Adrenal gland (tissue), 9 donors: ENCODE measurements at regions not wholly inside any gene's neighbourhood (a gene's known extent, or its start where the extent isn't known, plus 50 kb on each side); places are given as distances from the start of the nearest gene placed in this dataset.

Source experiments
- DNase-seq, 7 donors: peaks; one replicate each; pipeline ENCODE4 v3.0.0-alpha.2; 2019 to 2020
- H3K27ac ChIP-seq, 5 donors: fragments of 200-600 bp; sonication (generic) in 4 of 5; 1 replicate in 3 of 5; 2 replicates in 2 of 5; pipeline versions ENCODE4 v1.5.1 to v1.8.0; 2016 to 2020; ENCODE audit warnings: mild to moderate bottlenecking in 1 of 5
- H3K27me3 ChIP-seq: fragments of 200-600 bp; 2 replicates; pipeline ENCODE4 v1.8.0; 2021
- H3K36me3 ChIP-seq, 2 donors: fragments of 200-600 bp; replicated peaks in 1 of 2; 1 replicate in 1 of 2; 2 replicates in 1 of 2; pipeline versions ENCODE4 v1.5.1 to v1.8.0; 2018 to 2022
- H3K4me1 ChIP-seq, 2 donors: fragments of 200-600 bp; replicated peaks in 1 of 2; 1 replicate in 1 of 2; 2 replicates in 1 of 2; pipeline versions ENCODE4 v1.5.1 to v1.8.0; 2018 to 2021
- H3K4me3 ChIP-seq, 4 donors: fragments of 200-600 bp; sonication (generic) in 3 of 4; one replicate each; pipeline ENCODE4 v1.5.1; 2016 to 2018
- H3K9me3 ChIP-seq, 3 donors: fragments of 200-600 bp; sonication (generic) in 1 of 3; replicated peaks in 1 of 3; 1 replicate in 2 of 3; 2 replicates in 1 of 3; pipeline versions ENCODE4 v1.5.1 to v1.8.0; 2016 to 2021
- POLR2A ChIP-seq, 2 donors: fragments of 450-650 bp; IDR thresholded peaks; one replicate each; pipeline ENCODE4 v1.6.1; 2017; ENCODE audit warnings: antibody characterized with exemption in 2 of 2, mild to moderate bottlenecking in 2 of 2, moderate library complexity in 1 of 2
- WGBS, 4 donors: extraction: QIAGEN DNeasy Blood & Tissue Kit in 2 of 4; methylation state at CpG; one replicate each; pipeline versions ENCODE4 v1.1.5 to v1.1.7; 2013 to 2017; 5-methylcytosine and 5-hydroxymethylcytosine counted together
- intact Hi-C, 2 donors: fragments of 100-400 bp; cut with DNase I; formaldehyde crosslinking; loops; one replicate each; pipeline versions ENCODE4 v1.14.1 to v1.15.0; 2022 to 2023
- TF ChIP-seq, protein P1 (sequence below), 6 experiments: fragments of 450-650 bp in 4 of 6; fragments of 200-600 bp in 2 of 6; sonication (generic) in 1 of 6; IDR thresholded peaks; 1 replicate in 5 of 6; 2 replicates in 1 of 6; pipeline versions ENCODE4 v1.5.1 to v1.8.0; 2016 to 2021; ENCODE audit warnings: antibody characterized with exemption in 6 of 6, mild to moderate bottlenecking in 2 of 6, moderate library complexity in 1 of 6
- donor health status: healthy with polysubstance abuse.
- donor health status: Bipolar disorder and iron deficiency.
- donor health status: DM: yes; HTN: yes; CAD: no.
- donor health status: DM: no; HTN: no; CAD: no.
- donor health status: DM: no; HTN: no; CAD: no.

DNA sequence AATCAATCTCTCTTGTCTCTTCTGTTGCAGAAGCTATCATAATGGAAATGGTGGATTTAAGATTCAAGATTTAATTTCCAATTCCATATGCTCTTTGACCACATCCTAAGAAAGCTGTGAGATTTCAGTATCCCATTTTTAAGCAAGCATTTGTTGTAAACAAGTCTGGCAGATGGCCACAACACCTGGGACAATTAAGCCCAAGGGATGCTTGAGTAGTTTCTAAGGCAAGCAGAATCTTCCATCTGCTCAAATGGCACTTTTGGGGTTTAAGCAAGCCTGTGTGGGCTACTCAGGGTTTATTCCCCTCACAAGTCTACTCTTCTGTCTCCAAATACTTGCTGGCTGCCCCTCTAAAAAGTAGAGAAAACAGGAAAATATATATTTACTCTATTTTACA lies 304.7 kb upstream of the SYT1 start:
- no peaks in the 10 kb centered on the region for H3K4me1 ChIP-seq
- TF ChIP-seq, protein P1, sequence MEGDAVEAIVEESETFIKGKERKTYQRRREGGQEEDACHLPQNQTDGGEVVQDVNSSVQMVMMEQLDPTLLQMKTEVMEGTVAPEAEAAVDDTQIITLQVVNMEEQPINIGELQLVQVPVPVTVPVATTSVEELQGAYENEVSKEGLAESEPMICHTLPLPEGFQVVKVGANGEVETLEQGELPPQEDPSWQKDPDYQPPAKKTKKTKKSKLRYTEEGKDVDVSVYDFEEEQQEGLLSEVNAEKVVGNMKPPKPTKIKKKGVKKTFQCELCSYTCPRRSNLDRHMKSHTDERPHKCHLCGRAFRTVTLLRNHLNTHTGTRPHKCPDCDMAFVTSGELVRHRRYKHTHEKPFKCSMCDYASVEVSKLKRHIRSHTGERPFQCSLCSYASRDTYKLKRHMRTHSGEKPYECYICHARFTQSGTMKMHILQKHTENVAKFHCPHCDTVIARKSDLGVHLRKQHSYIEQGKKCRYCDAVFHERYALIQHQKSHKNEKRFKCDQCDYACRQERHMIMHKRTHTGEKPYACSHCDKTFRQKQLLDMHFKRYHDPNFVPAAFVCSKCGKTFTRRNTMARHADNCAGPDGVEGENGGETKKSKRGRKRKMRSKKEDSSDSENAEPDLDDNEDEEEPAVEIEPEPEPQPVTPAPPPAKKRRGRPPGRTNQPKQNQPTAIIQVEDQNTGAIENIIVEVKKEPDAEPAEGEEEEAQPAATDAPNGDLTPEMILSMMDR (IDR thresholded peaks at IDR 0.05), result no peak
- no peak for TF ChIP-seq POLR2A (IDR thresholded peaks at IDR 0.05)
- no peaks in the 10 kb centered on the region for H3K36me3 ChIP-seq
- no peak for DNase-seq
- intact Hi-C loops, result no loop called here
- H3K27me3 ChIP-seq, result no peaks in the 10 kb centered on the region
- no peaks in the 10 kb centered on the region for H3K9me3 ChIP-seq
- H3K27ac ChIP-seq, result no peak overlapping the region
- H3K4me3 ChIP-seq, result no peak overlapping the region

DNA sequence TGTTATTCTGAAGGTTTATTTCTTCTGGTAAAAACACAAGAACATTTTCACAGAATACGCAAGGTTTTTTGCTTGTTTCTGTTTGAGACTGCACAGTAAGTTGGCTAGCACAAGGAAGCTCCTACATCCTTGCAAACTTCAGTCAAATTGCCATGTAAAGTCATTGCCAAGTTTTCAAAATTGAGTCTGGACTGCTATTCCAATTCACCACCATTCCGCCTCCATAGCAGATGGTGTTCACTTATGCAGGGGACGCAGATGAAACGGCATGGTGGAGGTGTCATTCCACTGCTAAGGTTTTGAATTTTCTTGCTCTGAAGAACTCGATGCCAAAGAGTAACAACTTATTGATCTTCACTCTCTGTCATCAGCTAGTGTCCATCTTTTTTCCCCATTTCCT lies 303.9 kb upstream of the SYT1 start:
- no peaks in the 10 kb centered on the region for H3K4me1 ChIP-seq
- H3K9me3 ChIP-seq, result no peaks in the 10 kb centered on the region
- no peak for TF ChIP-seq POLR2A (IDR thresholded peaks at IDR 0.05)
- TF ChIP-seq, protein P1 (IDR thresholded peaks at IDR 0.05), result no peak
- WGBS, 4 donors, result 86 to 95% (median 90%) methylated on average over 5 of the region's 5 CpGs
- no peaks in the 10 kb centered on the region for H3K36me3 ChIP-seq
- no peak overlapping the region for H3K4me3 ChIP-seq
- no peaks in the 10 kb centered on the region for H3K27me3 ChIP-seq
- no peak for DNase-seq
- intact Hi-C loops, result no loop called here
- H3K27ac ChIP-seq, result no peak overlapping the region

GRCh38 chr12:78562368-78563205 lies 302.0 kb upstream of the SYT1 start:
- Histone ChIP-seq H3K4me3 (no peak overlapping the region), H3K9me3 (no peaks in the 10 kb centered on the region), H3K36me3 (no peaks in the 10 kb centered on the region), H3K27ac (no peak overlapping the region), H3K4me1 (no peaks in the 10 kb centered on the region), H3K27me3 (no peaks in the 10 kb centered on the region)
- no peak for TF ChIP-seq POLR2A (IDR thresholded peaks at IDR 0.05)
- TF ChIP-seq, protein P1 (IDR thresholded peaks at IDR 0.05), result peak in 3 of 6 experiments; percentile 9 to 25 (median 14)
- DNase-seq, result no peak
- 52 to 58% (median 56%) methylated on average over 2 of the region's 2 CpGs for WGBS, 4 donors
- intact Hi-C loops, result no loop called here

GRCh38 chr12:78563826-78564225 lies 300.7 kb upstream of the SYT1 start:
- Histone ChIP-seq H3K4me1 (no peaks in the 10 kb centered on the region), H3K27ac (no peak overlapping the region), H3K27me3 (no peaks in the 10 kb centered on the region), H3K36me3 (no peaks in the 10 kb centered on the region), H3K4me3 (no peak overlapping the region), H3K9me3 (no peaks in the 10 kb centered on the region)
- intact Hi-C loops, result no loop called here
- TF ChIP-seq POLR2A (IDR thresholded peaks at IDR 0.05), result no peak
- TF ChIP-seq, protein P1 (IDR thresholded peaks at IDR 0.05), result no peak
- WGBS, 4 donors, result 67 to 76% (median 72%) methylated on average over 3 of the region's 3 CpGs
- DNase-seq, result no peak
